ENCODE measurements at regions not wholly inside any gene's neighbourhood (a gene's known extent, or its start where the extent isn't known, plus 50 kb on each side); places are given as distances from the start of the nearest gene placed in this dataset.
"Not testable (repeated sequence)": the region's sequence is repeated elsewhere in the genome, so short reads cannot be mapped to it uniquely, and the experiment has no call there.

DNA sequence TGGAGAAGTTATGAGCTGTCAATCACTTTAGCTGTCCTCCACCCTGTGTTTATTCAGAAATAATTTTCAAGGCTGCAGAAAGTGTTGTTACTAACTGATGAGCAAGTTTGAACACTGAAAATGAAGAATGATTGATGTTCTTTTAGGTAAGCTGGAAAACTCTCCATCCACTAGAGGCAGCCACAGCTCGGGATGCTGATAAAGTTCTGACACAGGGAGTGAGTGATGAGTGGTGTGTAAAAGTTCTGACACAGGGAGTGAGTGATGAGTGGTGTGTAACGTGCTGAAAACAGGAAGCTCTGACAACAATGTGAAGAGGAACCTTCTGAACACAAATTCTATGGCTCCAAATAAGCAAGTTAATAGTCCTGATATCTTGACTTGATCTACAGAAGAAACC lies 197.5 kb upstream of the PTBP2 start:
- no peak overlapping the region for H3K4me2 ChIP-seq (ENCODE audit: low read length)
- H3K27me3 ChIP-seq (ENCODE audit: low read depth, low read length) = peaks cover 12% of the 10 kb centered on the region
- H3K4me3 ChIP-seq (ENCODE audit: low read length) = no peak overlapping the region
- no peaks in the 10 kb centered on the region for H3K4me1 ChIP-seq (ENCODE audit: low read length)
- no peak overlapping the region for H2AFZ ChIP-seq (ENCODE audit: low read depth, low read length)
- no peak overlapping the region for H3K27ac ChIP-seq (ENCODE audit: low read length)
- H3K9ac ChIP-seq (ENCODE audit: low read length) = no peak overlapping the region
- TF ChIP-seq, protein P1, sequence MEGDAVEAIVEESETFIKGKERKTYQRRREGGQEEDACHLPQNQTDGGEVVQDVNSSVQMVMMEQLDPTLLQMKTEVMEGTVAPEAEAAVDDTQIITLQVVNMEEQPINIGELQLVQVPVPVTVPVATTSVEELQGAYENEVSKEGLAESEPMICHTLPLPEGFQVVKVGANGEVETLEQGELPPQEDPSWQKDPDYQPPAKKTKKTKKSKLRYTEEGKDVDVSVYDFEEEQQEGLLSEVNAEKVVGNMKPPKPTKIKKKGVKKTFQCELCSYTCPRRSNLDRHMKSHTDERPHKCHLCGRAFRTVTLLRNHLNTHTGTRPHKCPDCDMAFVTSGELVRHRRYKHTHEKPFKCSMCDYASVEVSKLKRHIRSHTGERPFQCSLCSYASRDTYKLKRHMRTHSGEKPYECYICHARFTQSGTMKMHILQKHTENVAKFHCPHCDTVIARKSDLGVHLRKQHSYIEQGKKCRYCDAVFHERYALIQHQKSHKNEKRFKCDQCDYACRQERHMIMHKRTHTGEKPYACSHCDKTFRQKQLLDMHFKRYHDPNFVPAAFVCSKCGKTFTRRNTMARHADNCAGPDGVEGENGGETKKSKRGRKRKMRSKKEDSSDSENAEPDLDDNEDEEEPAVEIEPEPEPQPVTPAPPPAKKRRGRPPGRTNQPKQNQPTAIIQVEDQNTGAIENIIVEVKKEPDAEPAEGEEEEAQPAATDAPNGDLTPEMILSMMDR (IDR thresholded peaks at IDR 0.05; ENCODE audit: low read depth, low read length) = no peak
- no peak for TF ChIP-seq EZH2phosphoT487 (IDR thresholded peaks at IDR 0.05; ENCODE audit: low read depth)
- no peaks in the 10 kb centered on the region for H3K9me3 ChIP-seq (ENCODE audit: insufficient read depth, low read length)
- H3K36me3 ChIP-seq (replicated peaks; ENCODE audit: low read depth, low read length) = no peaks in the 10 kb centered on the region
- no peaks in the 10 kb centered on the region for H3K79me2 ChIP-seq (ENCODE audit: low read length)
- H4K20me1 ChIP-seq (ENCODE audit: insufficient read depth, low read length) = no peaks in the 10 kb centered on the region

DNA sequence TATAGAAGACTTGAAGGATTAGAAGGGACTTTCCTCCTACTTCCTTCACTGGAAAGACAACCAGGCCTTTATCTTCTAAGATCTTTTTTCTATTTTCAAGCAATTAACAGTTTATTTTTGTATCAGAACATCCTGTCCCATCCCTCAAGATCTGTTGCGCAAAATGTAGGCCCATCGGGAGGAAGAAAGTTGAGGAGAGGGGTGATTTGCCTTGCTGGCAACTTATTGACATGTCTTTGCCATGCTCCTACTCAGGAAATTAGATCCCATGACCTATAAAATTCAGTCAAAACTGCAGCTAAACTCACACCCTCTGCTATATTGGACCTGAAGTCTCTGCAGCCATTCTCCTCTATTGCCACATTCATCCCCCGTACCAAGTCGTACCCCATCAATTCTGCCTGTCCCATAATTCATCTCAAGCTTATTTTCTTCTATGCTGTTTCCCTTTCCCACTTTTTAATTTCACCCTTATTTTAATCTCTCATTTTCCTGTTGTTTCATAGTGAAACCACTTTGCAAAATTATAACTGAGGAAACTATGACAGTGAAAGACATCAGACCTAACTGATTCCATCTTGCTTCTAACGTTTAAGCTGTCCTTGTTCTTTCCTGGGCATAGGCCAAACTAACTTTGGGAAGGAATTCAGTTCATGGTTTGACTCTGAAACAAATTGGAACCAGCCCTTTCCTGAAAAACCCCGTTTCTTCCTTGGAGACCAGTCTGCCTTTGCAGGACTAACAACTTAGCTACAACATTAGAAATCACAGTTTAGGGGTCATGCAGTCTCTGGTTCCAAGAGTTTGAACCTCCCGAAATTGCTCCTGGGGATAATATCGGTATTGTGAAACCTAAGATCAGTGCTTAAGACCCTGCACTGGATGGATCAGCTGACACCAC lies 195.7 kb upstream of the PTBP2 start:
- no peaks in the 10 kb centered on the region for H3K9me3 ChIP-seq (ENCODE audit: insufficient read depth, low read length)
- TF ChIP-seq, protein P1 (IDR thresholded peaks at IDR 0.05; ENCODE audit: low read depth, low read length) = no peak
- TF ChIP-seq EZH2phosphoT487 (IDR thresholded peaks at IDR 0.05; ENCODE audit: low read depth) = no peak
- no peaks in the 10 kb centered on the region for H3K79me2 ChIP-seq (ENCODE audit: low read length)
- H3K27ac ChIP-seq (ENCODE audit: low read length) = no peak overlapping the region
- H3K4me1 ChIP-seq (ENCODE audit: low read length) = no peaks in the 10 kb centered on the region
- no peaks in the 10 kb centered on the region for H4K20me1 ChIP-seq (ENCODE audit: insufficient read depth, low read length)
- H3K4me2 ChIP-seq (ENCODE audit: low read length) = no peak overlapping the region
- H3K4me3 ChIP-seq (ENCODE audit: low read length) = no peak overlapping the region
- H3K27me3 ChIP-seq (ENCODE audit: low read depth, low read length) = 0 out of 2 replicates have a peak, but pooled peaks cover 6% of the 10 kb centered on the region
- H3K36me3 ChIP-seq (replicated peaks; ENCODE audit: low read depth, low read length) = no peaks in the 10 kb centered on the region
- H2AFZ ChIP-seq (ENCODE audit: low read depth, low read length) = no peak overlapping the region
- H3K9ac ChIP-seq (ENCODE audit: low read length) = no peak overlapping the region

DNA sequence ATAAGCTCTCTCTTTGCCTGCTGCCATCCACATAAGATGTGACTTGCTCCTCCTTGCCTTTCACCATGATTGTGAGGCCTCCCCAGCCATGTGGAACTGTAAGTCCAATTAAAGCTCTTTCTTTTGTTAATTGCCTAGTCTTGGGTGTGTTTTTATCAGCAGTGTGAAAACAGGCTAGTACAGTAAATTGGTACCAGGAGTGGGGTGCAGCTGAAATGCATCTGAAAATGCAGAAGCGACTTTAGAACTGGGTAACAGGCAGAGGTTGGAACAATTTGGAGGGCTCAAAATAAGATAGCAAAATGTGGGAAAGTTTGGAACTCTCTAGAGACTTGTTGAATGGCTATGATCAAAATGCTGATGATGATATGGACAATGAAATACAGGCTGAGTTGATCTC lies 192.9 kb upstream of the PTBP2 start:
- H3K79me2 ChIP-seq (ENCODE audit: low read length); H3K36me3 ChIP-seq (replicated peaks; ENCODE audit: low read depth, low read length); H2AFZ ChIP-seq (ENCODE audit: low read depth, low read length); H4K20me1 ChIP-seq (ENCODE audit: insufficient read depth, low read length); H3K9ac ChIP-seq (ENCODE audit: low read length); H3K4me1 ChIP-seq (ENCODE audit: low read length); H3K9me3 ChIP-seq (ENCODE audit: insufficient read depth, low read length); H3K27me3 ChIP-seq (ENCODE audit: low read depth, low read length); H3K4me2 ChIP-seq (ENCODE audit: low read length); H3K27ac ChIP-seq (ENCODE audit: low read length); H3K4me3 ChIP-seq (ENCODE audit: low read length): not testable (repeated sequence)

DNA sequence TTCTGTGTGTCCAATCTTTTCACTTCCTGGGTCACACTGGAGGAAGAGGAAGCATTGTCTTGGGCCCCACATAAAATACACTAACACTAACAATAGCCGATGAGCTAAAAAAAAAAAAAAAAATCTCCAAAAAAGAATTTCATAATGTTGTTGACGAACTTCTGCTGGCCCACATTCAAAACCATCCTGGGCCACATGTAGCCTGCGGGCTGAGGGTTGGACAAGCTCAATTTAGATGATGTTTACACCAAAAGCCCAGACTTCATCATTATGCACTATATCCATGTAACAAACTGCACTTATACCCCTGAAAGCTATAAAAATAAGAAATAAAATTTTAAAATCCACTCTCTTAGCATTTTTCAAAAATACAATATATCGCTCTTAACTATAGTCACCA lies 187.8 kb upstream of the PTBP2 start:
- Histone ChIP-seq H3K27ac (ENCODE audit: low read length) (no peak overlapping the region), H3K4me1 (ENCODE audit: low read length) (no peaks in the 10 kb centered on the region), H3K4me2 (ENCODE audit: low read length) (no peak overlapping the region), H4K20me1 (ENCODE audit: insufficient read depth, low read length) (no peaks in the 10 kb centered on the region), H3K79me2 (ENCODE audit: low read length) (no peaks in the 10 kb centered on the region), H3K4me3 (ENCODE audit: low read length) (no peak overlapping the region), H3K9ac (ENCODE audit: low read length) (no peak overlapping the region), H2AFZ (ENCODE audit: low read depth, low read length) (no peak overlapping the region), H3K9me3 (ENCODE audit: insufficient read depth, low read length) (no peaks in the 10 kb centered on the region), H3K27me3 (ENCODE audit: low read depth, low read length) (no peaks in the 10 kb centered on the region), H3K36me3 (replicated peaks; ENCODE audit: low read depth, low read length) (no peaks in the 10 kb centered on the region)
- TF ChIP-seq EZH2phosphoT487 (IDR thresholded peaks at IDR 0.05; ENCODE audit: low read depth) = no peak
- TF ChIP-seq, protein P1 (IDR thresholded peaks at IDR 0.05; ENCODE audit: low read depth, low read length) = no peak
